Adipocyte (in vitro differentiated cells): ENCODE measurements at regions not wholly inside any gene's neighbourhood (a gene's known extent, or its start where the extent isn't known, plus 50 kb on each side); places are given as distances from the start of the nearest gene placed in this dataset.

Experiments
- DNase-seq: peaks from one replicate; pipeline ENCODE4 v3.0.0-alpha.2; 2015; ENCODE audit warnings: low read depth
- H3K27me3 ChIP-seq: replicated peaks from 2 replicates; pipeline ENCODE4 v1.7.0; 2013; ENCODE audit warnings: mild to moderate bottlenecking, low read length, moderate library complexity; ENCODE audit not compliant: control insufficient read depth, insufficient read depth
- H3K36me3 ChIP-seq: 2 replicates; pipeline ENCODE4 v1.7.0; 2013; ENCODE audit warnings: low read length, mild to moderate bottlenecking, moderate library complexity; ENCODE audit not compliant: control insufficient read depth, insufficient read depth, severe bottlenecking
- H3K4me1 ChIP-seq: 2 replicates; pipeline ENCODE4 v1.7.0; 2013; ENCODE audit warnings: mild to moderate bottlenecking, low read length, moderate library complexity; ENCODE audit not compliant: control insufficient read depth, insufficient read depth
- H3K4me3 ChIP-seq: 2 replicates; pipeline ENCODE4 v1.7.0; 2013; ENCODE audit warnings: mild to moderate bottlenecking, low read length, moderate library complexity
- H3K9ac ChIP-seq: 2 replicates; pipeline ENCODE4 v1.7.0; 2013; ENCODE audit warnings: mild to moderate bottlenecking, low read length, moderate library complexity
- H3K9me3 ChIP-seq: 2 replicates; pipeline ENCODE4 v1.7.0; 2013; ENCODE audit warnings: mild to moderate bottlenecking, low read length, moderate library complexity; ENCODE audit not compliant: control insufficient read depth

DNA sequence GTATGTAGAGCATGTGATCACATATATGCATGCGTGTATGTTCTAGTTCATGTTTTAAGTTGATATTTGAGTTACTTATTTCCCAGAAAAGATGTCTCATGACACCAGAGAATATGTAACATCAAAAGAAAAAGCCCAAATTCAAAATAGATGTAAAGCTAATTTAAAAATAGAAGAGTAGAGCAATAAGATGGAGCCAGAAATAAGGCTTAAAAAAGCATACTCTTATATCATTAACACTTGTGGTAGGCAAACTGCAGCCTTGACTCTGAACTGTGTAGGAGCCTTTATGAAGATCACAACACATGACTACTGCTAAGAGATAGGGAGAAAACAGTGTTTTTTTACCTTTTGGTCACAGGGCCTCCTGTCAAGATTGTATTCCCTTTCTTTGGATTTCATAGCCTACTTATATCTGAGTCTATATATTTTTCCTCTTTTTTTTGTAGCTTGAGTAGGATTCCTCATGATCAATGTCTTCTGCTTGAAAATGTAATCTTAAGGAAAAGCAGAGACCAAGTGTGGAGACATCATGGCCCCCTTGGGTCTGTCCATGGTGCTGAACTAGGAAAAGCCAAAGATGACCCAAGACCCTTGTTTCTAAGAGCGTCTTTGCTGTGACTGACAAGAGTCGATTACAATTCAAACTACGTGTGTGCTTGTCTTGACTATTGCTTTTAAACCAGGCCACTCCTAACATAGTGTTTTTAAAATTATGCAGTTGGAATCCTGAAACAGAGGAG lies 390.4 kb downstream of the SHISA9 start:
- Histone ChIP-seq H3K36me3 (no peaks in the 10 kb centered on the region), H3K4me1 (no peaks in the 10 kb centered on the region), H3K9me3 (peaks cover 2% of the 10 kb centered on the region), H3K4me3 (no peak overlapping the region), H3K27me3 (no peaks in the 10 kb centered on the region), H3K9ac (no peak overlapping the region)
- DNase-seq: no peak

- H3K4me1 ChIP-seq: no peaks in the 10 kb centered on the region
- H3K9ac ChIP-seq: no peak overlapping the region
- no peaks in the 10 kb centered on the region for H3K27me3 ChIP-seq
- DNase-seq: no peak
- no peaks in the 10 kb centered on the region for H3K9me3 ChIP-seq
- H3K4me3 ChIP-seq: no peak overlapping the region
- H3K36me3 ChIP-seq: no peaks in the 10 kb centered on the region
These were observed 394.8 kb downstream of the SHISA9 start for GRCh38 chr16:13296206-13296605.

DNA sequence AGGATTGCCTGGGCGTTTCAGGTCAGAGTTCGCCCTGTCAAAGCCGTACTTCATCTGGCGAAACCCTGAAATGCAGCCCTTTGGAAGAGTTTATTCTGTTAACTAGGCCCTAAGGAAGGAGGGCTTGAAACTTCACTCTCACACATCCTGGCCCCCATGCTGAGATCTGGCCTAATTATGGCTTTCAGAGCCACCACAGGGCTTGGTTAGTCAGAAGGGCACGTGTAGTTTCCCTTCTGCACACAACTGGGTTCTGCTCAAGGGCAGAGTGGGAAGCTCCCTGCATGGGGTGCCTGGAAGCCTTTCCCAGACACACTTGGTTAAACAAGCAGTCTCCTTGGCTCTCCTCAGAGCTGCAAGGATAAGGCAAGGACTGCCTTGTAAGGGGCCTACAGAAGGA lies 397.3 kb downstream of the SHISA9 start:
- H3K36me3 ChIP-seq: no peaks in the 10 kb centered on the region
- DNase-seq: no peak
- no peak overlapping the region for H3K9ac ChIP-seq
- no peaks in the 10 kb centered on the region for H3K9me3 ChIP-seq
- H3K4me3 ChIP-seq: no peak overlapping the region
- H3K4me1 ChIP-seq: no peaks in the 10 kb centered on the region
- no peaks in the 10 kb centered on the region for H3K27me3 ChIP-seq

- Histone ChIP-seq H3K36me3 (no peaks in the 10 kb centered on the region), H3K9me3 (no peaks in the 10 kb centered on the region), H3K9ac (no peak overlapping the region), H3K4me3 (no peak overlapping the region), H3K4me1 (no peaks in the 10 kb centered on the region), H3K27me3 (no peaks in the 10 kb centered on the region)
- DNase-seq: no peak
These were observed 398.9 kb downstream of the SHISA9 start for GRCh38 chr16:13300066-13300840.

DNA sequence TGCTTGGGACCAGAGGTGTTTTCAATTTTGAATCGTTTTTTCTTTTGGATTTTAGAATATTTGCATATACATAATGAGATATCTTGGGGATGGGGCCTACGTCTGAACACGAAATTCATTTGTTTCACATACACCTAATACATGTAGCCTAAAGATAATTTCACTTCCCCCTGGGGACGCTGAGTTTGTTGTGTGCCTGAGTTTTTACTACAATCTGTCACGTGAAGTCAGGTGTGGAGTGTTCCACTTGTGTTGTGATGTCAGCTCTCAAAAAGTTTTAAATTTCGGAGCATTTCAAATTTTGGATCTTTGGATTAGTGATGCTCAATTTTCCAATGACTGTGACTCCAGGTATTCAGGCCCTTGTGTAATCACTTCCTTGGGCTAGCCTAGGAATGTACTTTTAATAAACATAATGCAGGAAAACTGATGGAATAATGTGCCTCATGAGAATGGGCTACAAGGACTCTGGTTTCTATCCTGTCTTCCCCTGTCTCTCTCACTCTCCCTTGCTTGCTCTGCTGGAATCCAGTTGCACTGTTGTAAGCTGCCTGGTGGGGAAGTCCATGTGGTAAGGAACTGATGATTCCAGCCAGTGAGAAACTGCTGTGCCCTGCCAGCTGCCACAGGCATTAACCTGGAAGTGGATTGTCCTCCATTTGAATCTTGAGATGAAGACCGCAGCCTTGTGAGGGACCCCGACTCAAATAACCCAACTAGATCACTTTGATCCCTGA lies 403.8 kb downstream of the SHISA9 start:
- no peak for DNase-seq
- Histone ChIP-seq H3K9me3 (no peaks in the 10 kb centered on the region), H3K36me3 (no peaks in the 10 kb centered on the region), H3K4me1 (no peaks in the 10 kb centered on the region), H3K9ac (no peak overlapping the region), H3K27me3 (no peaks in the 10 kb centered on the region), H3K4me3 (no peak overlapping the region)

- H3K4me3 ChIP-seq: no peak overlapping the region
- no peaks in the 10 kb centered on the region for H3K4me1 ChIP-seq
- no peaks in the 10 kb centered on the region for H3K9me3 ChIP-seq
- H3K36me3 ChIP-seq: no peaks in the 10 kb centered on the region
- no peak for DNase-seq
- no peaks in the 10 kb centered on the region for H3K27me3 ChIP-seq
- no peak overlapping the region for H3K9ac ChIP-seq
These were observed 405.0 kb downstream of the SHISA9 start for GRCh38 chr16:13306161-13306995.

DNA sequence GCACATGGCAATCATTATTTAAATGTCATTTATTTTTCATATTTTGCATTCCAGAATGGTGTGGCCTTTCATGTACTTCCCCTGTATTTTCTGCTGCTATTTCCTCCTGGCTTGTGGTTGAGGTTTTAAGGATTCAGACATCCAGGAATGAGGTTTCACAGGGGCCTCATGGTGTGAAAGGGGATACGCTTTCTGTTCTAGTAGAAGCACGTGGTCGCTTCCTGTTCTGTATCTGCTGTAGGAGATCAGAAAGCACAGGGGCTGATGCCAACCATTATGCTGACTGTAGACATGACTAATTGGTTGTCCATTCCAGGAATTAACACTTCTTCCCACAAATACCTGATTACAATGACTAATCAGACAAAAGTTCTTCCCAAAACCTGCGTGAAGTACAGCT lies 405.9 kb downstream of the SHISA9 start:
- no peaks in the 10 kb centered on the region for H3K27me3 ChIP-seq
- H3K9me3 ChIP-seq: no peaks in the 10 kb centered on the region
- no peaks in the 10 kb centered on the region for H3K36me3 ChIP-seq
- peak; percentile 0 for DNase-seq
- no peaks in the 10 kb centered on the region for H3K4me1 ChIP-seq
- no peak overlapping the region for H3K4me3 ChIP-seq
- no peak overlapping the region for H3K9ac ChIP-seq

- H3K36me3 ChIP-seq: no peaks in the 10 kb centered on the region
- H3K4me1 ChIP-seq: no peaks in the 10 kb centered on the region
- no peaks in the 10 kb centered on the region for H3K9me3 ChIP-seq
- no peaks in the 10 kb centered on the region for H3K27me3 ChIP-seq
- DNase-seq: no peak
- no peak overlapping the region for H3K9ac ChIP-seq
- H3K4me3 ChIP-seq: no peak overlapping the region
These were observed 406.5 kb downstream of the SHISA9 start for GRCh38 chr16:13307851-13308250.

- DNase-seq: no peak
- no peak overlapping the region for H3K4me3 ChIP-seq
These were observed 410.7 kb downstream of the SHISA9 start for GRCh38 chr16:13312063-13312462.

GRCh38 chr16:13313351-13313750 lies 412.0 kb downstream of the SHISA9 start:
- Histone ChIP-seq H3K36me3 (no peaks in the 10 kb centered on the region), H3K4me1 (no peaks in the 10 kb centered on the region), H3K9ac (no peak overlapping the region), H3K4me3 (no peak overlapping the region), H3K27me3 (no peaks in the 10 kb centered on the region), H3K9me3 (no peaks in the 10 kb centered on the region)
- DNase-seq: no peak

More at GRCh38 chr16:13312063-13312462, 410.7 kb downstream of the SHISA9 start:
- no peaks in the 10 kb centered on the region for H3K4me1 ChIP-seq
- no peaks in the 10 kb centered on the region for H3K9me3 ChIP-seq
- H3K27me3 ChIP-seq: no peaks in the 10 kb centered on the region
- H3K9ac ChIP-seq: no peak overlapping the region
- H3K36me3 ChIP-seq: no peaks in the 10 kb centered on the region
